T-cell (primary cell): ENCODE measurements at regions not wholly inside any gene's neighbourhood (a gene's known extent, or its start where the extent isn't known, plus 50 kb on each side); places are given as distances from the start of the nearest gene placed in this dataset.

ENCODE experiments used
- ATAC-seq, 4 experiments: fragments of 200-7000 bp in 3 of 4; fragments of 150-1000 bp in 1 of 4; cut with Tn5 transposase; replicated peaks in 1 of 4; 1 replicate in 3 of 4; 2 replicates in 1 of 4; pipeline ENCODE4 v1.10.0; 2021; ENCODE audit warnings: moderate library complexity in 3 of 4, mild to moderate bottlenecking in 2 of 4, moderate number of reproducible peaks in 1 of 4
- CTCF ChIA-PET, 2 donors: fragments of 300-600 bp; sonication (Branson Sonifier 250); formaldehyde crosslinking; loops; one replicate each; lab custom pipeline; 2022; ENCODE audit warnings: antibody characterized with exemption in 2 of 2; lab: Charles Lee
- POLR2A ChIA-PET, 2 donors: fragments of 300-600 bp; sonication (Branson Sonifier 250); formaldehyde crosslinking; loops; one replicate each; lab custom pipeline; 2022; ENCODE audit warnings: antibody characterized with exemption in 2 of 2; lab: Charles Lee
- DNase-seq, 35 experiments: peaks; one replicate each; pipeline versions ENCODE4 v3.0.0 to v3.0.0-alpha.2; 2013 to 2023
- H3K27ac ChIP-seq: one replicate; pipeline ENCODE4 v1.5.1; 2013; ENCODE audit warnings: low read length
- H3K27me3 ChIP-seq, 2 experiments: replicated peaks in 1 of 2; 1 replicate in 1 of 2; 2 replicates in 1 of 2; pipeline versions ENCODE4 v1.6.1 to v1.7.0; 2013; ENCODE audit warnings: low read length in 1 of 2, mixed read lengths in 1 of 2; ENCODE audit not compliant: control insufficient read depth in 2 of 2, insufficient read depth in 2 of 2; ENCODE audit errors: extremely low read depth in 1 of 2
- H3K36me3 ChIP-seq, 2 donors: 1 replicate in 1 of 2; 2 replicates in 1 of 2; pipeline versions ENCODE4 v1.6.1 to v1.7.0; 2013; ENCODE audit warnings: low read length in 1 of 2; ENCODE audit not compliant: control insufficient read depth in 2 of 2, insufficient read depth in 1 of 2; ENCODE audit errors: extremely low read depth in 1 of 2
- H3K4me1 ChIP-seq, 2 experiments: 1 replicate in 1 of 2; 2 replicates in 1 of 2; pipeline versions ENCODE4 v1.6.1 to v1.7.0; 2013; ENCODE audit warnings: low read length in 2 of 2, mixed read lengths in 1 of 2; ENCODE audit not compliant: insufficient read depth in 2 of 2, control insufficient read depth in 1 of 2; ENCODE audit errors: extremely low read depth in 1 of 2
- H3K4me3 ChIP-seq, 2 donors: 1 replicate in 1 of 2; 2 replicates in 1 of 2; pipeline versions ENCODE4 v1.5.1 to v1.7.0; 2013; ENCODE audit warnings: mild to moderate bottlenecking in 2 of 2, low read length in 1 of 2, moderate library complexity in 1 of 2; ENCODE audit not compliant: control insufficient read depth in 1 of 2; ENCODE audit errors: extremely low read depth in 1 of 2
- H3K9me3 ChIP-seq: 2 replicates; pipeline ENCODE4 v1.7.0; 2013
- H3K27ac Mint-ChIP-seq, 2 donors: one replicate each; pipeline ENCODE4 v1.8.0; 2020 to 2021; ENCODE audit warnings: mild to moderate bottlenecking in 2 of 2, mixed read lengths in 2 of 2
- H3K27me3 Mint-ChIP-seq, 2 donors: one replicate each; pipeline ENCODE4 v1.8.0; 2021 to 2022; ENCODE audit warnings: mixed read lengths in 2 of 2
- H3K36me3 Mint-ChIP-seq: one replicate; pipeline ENCODE4 v1.8.0; 2021; ENCODE audit warnings: mixed read lengths
- H3K4me1 Mint-ChIP-seq, 3 donors: one replicate each; pipeline ENCODE4 v1.8.0; 2020 to 2022; ENCODE audit warnings: mixed read lengths in 3 of 3, mild to moderate bottlenecking in 1 of 3
- H3K4me3 Mint-ChIP-seq, 3 donors: one replicate each; pipeline ENCODE4 v1.8.0; 2020 to 2022; ENCODE audit warnings: mild to moderate bottlenecking in 3 of 3, mixed read lengths in 3 of 3, moderate library complexity in 3 of 3
- H3K9me3 Mint-ChIP-seq, 3 donors: one replicate each; pipeline ENCODE4 v1.8.0; 2020 to 2022; ENCODE audit warnings: mixed read lengths in 3 of 3
- WGBS: methylation state at CpG from one replicate; pipeline ENCODE4 v1.1.5; 2013; ENCODE audit warnings: missing lambda C conversion rate; ENCODE audit not compliant: insufficient coverage; 5-methylcytosine and 5-hydroxymethylcytosine counted together

DNA sequence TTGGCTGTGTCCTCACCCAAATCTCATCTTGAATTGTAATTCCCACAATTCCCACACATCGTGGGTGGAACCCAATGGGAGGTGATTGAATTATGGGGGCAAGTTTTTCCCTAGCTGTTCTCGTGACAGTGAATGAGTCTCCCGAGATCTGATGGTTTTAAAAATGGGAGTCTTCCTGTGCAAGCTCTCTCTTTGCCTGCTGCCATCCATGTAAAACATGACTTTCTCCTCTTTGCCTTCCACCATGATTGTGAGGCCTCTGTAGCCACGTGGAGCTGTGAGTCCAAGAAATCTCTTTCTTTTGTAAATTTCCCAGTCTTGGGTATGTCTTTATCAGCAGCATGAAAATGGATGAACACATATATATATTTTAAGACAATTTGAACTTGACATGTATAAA lies 285.4 kb downstream of the BAMBI start:
- no CpG with 5 or more reads among the region's 4 CpGs for WGBS
- no peak overlapping the region for H3K4me3 Mint-ChIP-seq
- H3K27me3 Mint-ChIP-seq, result peaks cover 0 to 17% of the 10 kb centered on the region in 2 donors
- POLR2A ChIA-PET, result no interaction called here
- H3K4me3 ChIP-seq, result no peak overlapping the region
- DNase-seq (no peak), ATAC-seq (no peak)
- H3K4me1 Mint-ChIP-seq, result no peaks in the 10 kb centered on the region
- H3K27me3 ChIP-seq, result no peaks in the 10 kb centered on the region
- no peak overlapping the region for H3K27ac Mint-ChIP-seq
- H3K36me3 ChIP-seq, result no peaks in the 10 kb centered on the region
- CTCF ChIA-PET, result no interaction called here
- H3K4me1 ChIP-seq, result no peaks in the 10 kb centered on the region
- peaks cover 3 to 8% (median 3%) of the 10 kb centered on the region in 3 donors for H3K9me3 Mint-ChIP-seq
- no peaks in the 10 kb centered on the region for H3K9me3 ChIP-seq
- H3K27ac ChIP-seq, result no peak overlapping the region
- no peaks in the 10 kb centered on the region for H3K36me3 Mint-ChIP-seq

DNA sequence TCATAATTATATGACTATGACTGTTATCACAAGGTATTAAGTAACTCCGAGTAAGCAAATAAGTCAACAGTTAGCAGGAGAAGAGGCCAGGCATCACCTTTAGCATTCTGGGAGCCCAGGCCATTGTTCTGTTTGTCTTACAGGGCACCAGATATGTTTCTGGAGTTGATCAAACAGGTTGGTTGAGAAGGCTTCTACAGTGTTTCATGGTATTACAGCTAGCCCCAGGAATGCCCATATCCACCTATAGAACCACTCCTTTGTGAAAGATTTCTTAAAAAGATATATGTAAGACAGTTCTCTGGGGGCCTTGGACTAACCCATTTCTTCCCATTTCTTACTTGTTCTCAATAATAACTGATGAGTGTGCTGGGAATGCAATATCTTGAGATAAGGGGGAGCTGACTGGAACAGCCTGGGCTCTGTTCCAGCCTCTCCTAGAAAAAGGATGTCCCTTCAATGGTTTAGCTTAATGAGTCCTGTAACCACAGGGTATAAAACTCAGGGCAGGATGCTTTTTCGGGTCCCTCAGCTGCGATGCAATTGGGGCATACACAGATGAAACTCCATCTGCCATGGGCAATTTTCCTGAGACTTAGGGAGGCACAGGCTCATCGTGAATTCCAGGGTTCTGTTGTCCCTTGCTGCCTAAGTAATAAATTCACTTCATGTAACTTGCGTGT lies 286.4 kb downstream of the BAMBI start:
- CTCF ChIA-PET, result no interaction called here
- no peak overlapping the region for H3K4me3 Mint-ChIP-seq
- no peaks in the 10 kb centered on the region for H3K36me3 Mint-ChIP-seq
- ATAC-seq, result no peak
- Histone ChIP-seq H3K4me3 (no peak overlapping the region), H3K27ac (no peak overlapping the region), H3K36me3 (no peaks in the 10 kb centered on the region), H3K4me1 (no peaks in the 10 kb centered on the region), H3K27me3 (no peaks in the 10 kb centered on the region), H3K9me3 (no peaks in the 10 kb centered on the region)
- POLR2A ChIA-PET, result no interaction called here
- no peak for DNase-seq
- 89% methylated on average over 3 of the region's 5 CpGs for WGBS
- H3K4me1 Mint-ChIP-seq, result no peaks in the 10 kb centered on the region
- peaks cover 0 to 15% of the 10 kb centered on the region in 2 donors for H3K27me3 Mint-ChIP-seq
- H3K9me3 Mint-ChIP-seq, result peaks cover 0 to 3% (median 2%) of the 10 kb centered on the region in 3 donors
- H3K27ac Mint-ChIP-seq, result no peak overlapping the region

- peaks cover 0 to 3% (median 0%) of the 10 kb centered on the region in 3 donors for H3K9me3 Mint-ChIP-seq
- Histone ChIP-seq H3K27me3 (no peaks in the 10 kb centered on the region), H3K4me1 (no peaks in the 10 kb centered on the region), H3K36me3 (no peaks in the 10 kb centered on the region), H3K27ac (no peak overlapping the region), H3K4me3 (no peak overlapping the region), H3K9me3 (no peaks in the 10 kb centered on the region)
- ChIA-PET CTCF (no interaction called here), POLR2A (no interaction called here)
- no peak for DNase-seq
- no peaks in the 10 kb centered on the region for H3K36me3 Mint-ChIP-seq
- no peak overlapping the region for H3K4me3 Mint-ChIP-seq
- WGBS, result 100% methylated on average over 2 of the region's 3 CpGs
- peaks cover 0 to 9% of the 10 kb centered on the region in 2 donors for H3K27me3 Mint-ChIP-seq
- no peak overlapping the region for H3K27ac Mint-ChIP-seq
- ATAC-seq, result no peak
- no peaks in the 10 kb centered on the region for H3K4me1 Mint-ChIP-seq
Measured at GRCh38 chr10:28965937-28966336, 288.6 kb downstream of the BAMBI start.

GRCh38 chr10:28967031-28967430 lies 289.7 kb downstream of the BAMBI start:
- WGBS, result no CpG with 5 or more reads among the region's 2 CpGs
- Histone ChIP-seq H3K4me1 (no peaks in the 10 kb centered on the region), H3K27ac (no peak overlapping the region), H3K36me3 (no peaks in the 10 kb centered on the region), H3K27me3 (no peaks in the 10 kb centered on the region), H3K4me3 (no peak overlapping the region), H3K9me3 (no peaks in the 10 kb centered on the region)
- ATAC-seq, result no peak
- no peak for DNase-seq
- Mint-ChIP-seq H3K4me3 (no peak overlapping the region), H3K4me1 (no peaks in the 10 kb centered on the region), H3K27ac (no peak overlapping the region), H3K36me3 (no peaks in the 10 kb centered on the region), H3K27me3 (peaks cover 0 to 9% of the 10 kb centered on the region in 2 donors), H3K9me3 (peaks cover 0 to 3% (median 0%) of the 10 kb centered on the region in 3 donors)
- ChIA-PET POLR2A (no interaction called here), CTCF (no interaction called here)

GRCh38 chr10:28969413-28969812 lies 292.1 kb downstream of the BAMBI start:
- no peak overlapping the region for H3K4me3 ChIP-seq
- H3K27me3 ChIP-seq, result no peaks in the 10 kb centered on the region
- Mint-ChIP-seq H3K27me3 (peaks cover 0 to 9% of the 10 kb centered on the region in 2 donors), H3K4me1 (no peaks in the 10 kb centered on the region), H3K36me3 (no peaks in the 10 kb centered on the region), H3K4me3 (no peak overlapping the region), H3K27ac (no peak overlapping the region), H3K9me3 (peaks cover 0 to 3% (median 0%) of the 10 kb centered on the region in 3 donors)
- WGBS, result no CpG with 5 or more reads among the region's 4 CpGs
- no peaks in the 10 kb centered on the region for H3K4me1 ChIP-seq
- no peak for ATAC-seq
- POLR2A ChIA-PET, result no interaction called here
- no peaks in the 10 kb centered on the region for H3K36me3 ChIP-seq
- no peak overlapping the region for H3K27ac ChIP-seq
- no peaks in the 10 kb centered on the region for H3K9me3 ChIP-seq
- CTCF ChIA-PET, result no interaction called here
- no peak for DNase-seq

- ATAC-seq, result no peak
- WGBS, result 100% methylated on average over 1 of the region's 6 CpGs
- no peak overlapping the region for H3K27ac Mint-ChIP-seq
- H3K27me3 Mint-ChIP-seq, result peaks cover 0 to 9% of the 10 kb centered on the region in 2 donors
- H3K36me3 ChIP-seq, result no peaks in the 10 kb centered on the region
- H3K4me1 ChIP-seq, result no peaks in the 10 kb centered on the region
- peaks cover 0 to 3% (median 0%) of the 10 kb centered on the region in 3 donors for H3K9me3 Mint-ChIP-seq
- no peaks in the 10 kb centered on the region for H3K27me3 ChIP-seq
- no peak for DNase-seq
- ChIA-PET POLR2A (no interaction called here), CTCF (no interaction called here)
- H3K36me3 Mint-ChIP-seq, result no peaks in the 10 kb centered on the region
- H3K27ac ChIP-seq, result no peak overlapping the region
- H3K4me1 Mint-ChIP-seq, result no peaks in the 10 kb centered on the region
- H3K4me3 Mint-ChIP-seq, result no peak overlapping the region
- no peak overlapping the region for H3K4me3 ChIP-seq
- H3K9me3 ChIP-seq, result no peaks in the 10 kb centered on the region
Measured at GRCh38 chr10:28970231-28970630, 292.9 kb downstream of the BAMBI start.
